Kidney (tissue), 13 donors: ENCODE measurements at regions not wholly inside any gene's neighbourhood (a gene's known extent, or its start where the extent isn't known, plus 50 kb on each side); places are given as distances from the start of the nearest gene placed in this dataset.

Experiments used
- DNase-seq, 5 donors: peaks; one replicate each; pipeline ENCODE4 v3.0.0-alpha.2; 2013 to 2020
- FAIRE-seq: peaks from 2 replicates; lab custom pipeline; 2012; peaks lifted over from hg19 to GRCh38; lab: Jason Lieb, UNC
- H3K27ac ChIP-seq, 2 donors: one replicate each; pipeline ENCODE4 v1.7.0; 2013; ENCODE audit warnings: low read depth in 2 of 2, low read length in 2 of 2, inconsistent platforms in 1 of 2
- H3K27me3 ChIP-seq: one replicate; pipeline ENCODE4 v1.7.1; 2013; ENCODE audit warnings: low read length, inconsistent platforms; ENCODE audit not compliant: control insufficient read depth, insufficient read depth
- H3K36me3 ChIP-seq, 3 donors: one replicate each; pipeline versions ENCODE4 v1.7.0 to v1.7.1; 2013; ENCODE audit warnings: low read length in 3 of 3, control low read depth in 1 of 3, inconsistent platforms in 1 of 3; ENCODE audit not compliant: insufficient read depth in 3 of 3, control insufficient read depth in 2 of 3
- H3K4me1 ChIP-seq, 3 donors: one replicate each; pipeline versions ENCODE4 v1.7.0 to v1.7.1; 2013; ENCODE audit warnings: low read length in 3 of 3, inconsistent platforms in 1 of 3, low read depth in 1 of 3; ENCODE audit not compliant: control insufficient read depth in 2 of 3, insufficient read depth in 2 of 3
- H3K4me3 ChIP-seq, 3 donors: one replicate each; pipeline versions ENCODE4 v1.7.0 to v1.8.1; 2013; ENCODE audit warnings: low read length in 3 of 3, control low read depth in 1 of 3, inconsistent platforms in 1 of 3
- H3K9ac ChIP-seq, 3 donors: one replicate each; pipeline versions ENCODE4 v1.7.0 to v1.7.1; 2013; ENCODE audit warnings: low read length in 3 of 3, control low read depth in 1 of 3, inconsistent platforms in 1 of 3
- H3K9me3 ChIP-seq, 3 donors: one replicate each; pipeline versions ENCODE4 v1.7.0 to v1.7.1; 2013; ENCODE audit warnings: low read length in 3 of 3, control low read depth in 1 of 3, inconsistent platforms in 1 of 3; ENCODE audit not compliant: control insufficient read depth in 2 of 3, insufficient read depth in 1 of 3
- CTCF ChIP-seq: IDR thresholded peaks from 3 replicates; pipeline ENCODE4 v1.5.1; 2012; ENCODE audit warnings: mild to moderate bottlenecking, moderate library complexity, borderline replicate concordance; ENCODE audit not compliant: insufficient read depth; ENCODE audit errors: extremely low read depth
- intact Hi-C: fragments of 100-400 bp; cut with DNase I; formaldehyde crosslinking; loops from one replicate; pipeline ENCODE4 v1.11.1; 2022
- donor health status: control.
- donor health status: control.
- donor health status: control.
- donor health status: control.
- donor health status: control.
- donor health status: DM: yes; HTN: yes; CAD: no.
- donor health status: Normal renal cell carcinoma (clear cell type).

- Histone ChIP-seq H3K36me3 (no peaks in the 10 kb centered on the region), H3K4me3 (no peak overlapping the region), H3K9me3 (no peaks in the 10 kb centered on the region), H3K27me3 (no peaks in the 10 kb centered on the region), H3K4me1 (no peaks in the 10 kb centered on the region), H3K9ac (no peak overlapping the region), H3K27ac (no peak overlapping the region)
- intact Hi-C loops, result no loop called here
- FAIRE-seq (peak; percentile 42), DNase-seq (no peak)
- TF ChIP-seq CTCF, result no peak
These were observed 75.6 kb upstream of the SLC12A2 start for GRCh38 chr5:128007939-128008338.

GRCh38 chr5:128009403-128009802 is 74.2 kb upstream of the SLC12A2 start:
- Histone ChIP-seq H3K9ac (no peak overlapping the region), H3K4me1 (no peaks in the 10 kb centered on the region), H3K27me3 (no peaks in the 10 kb centered on the region), H3K27ac (no peak overlapping the region), H3K36me3 (no peaks in the 10 kb centered on the region), H3K4me3 (no peak overlapping the region), H3K9me3 (no peaks in the 10 kb centered on the region)
- no peak for FAIRE-seq
- TF ChIP-seq CTCF, result no peak
- DNase-seq, result no peak
- intact Hi-C loops, result no loop called here

GRCh38 chr5:128011339-128011738 is 72.2 kb upstream of the SLC12A2 start:
- H3K27me3 ChIP-seq, result no peaks in the 10 kb centered on the region
- intact Hi-C loops, result no loop called here
- no peaks in the 10 kb centered on the region for H3K9me3 ChIP-seq
- H3K9ac ChIP-seq, result no peak overlapping the region
- no peaks in the 10 kb centered on the region for H3K4me1 ChIP-seq
- H3K36me3 ChIP-seq, result no peaks in the 10 kb centered on the region
- H3K27ac ChIP-seq, result no peak overlapping the region
- TF ChIP-seq CTCF, result no peak
- no peak overlapping the region for H3K4me3 ChIP-seq
- no peak for FAIRE-seq
- DNase-seq, result no peak

- Histone ChIP-seq H3K9me3 (no peaks in the 10 kb centered on the region), H3K4me1 (no peaks in the 10 kb centered on the region), H3K9ac (no peak overlapping the region), H3K27me3 (no peaks in the 10 kb centered on the region), H3K27ac (no peak overlapping the region), H3K4me3 (no peak overlapping the region), H3K36me3 (no peaks in the 10 kb centered on the region)
- TF ChIP-seq CTCF, result no peak
- intact Hi-C loops, result no loop called here
- DNase-seq, result no peak
- no peak for FAIRE-seq
These were observed 69.0 kb upstream of the SLC12A2 start for GRCh38 chr5:128014578-128014977.
